CD4-positive, alpha-beta T cell treated with Interleukin-4 for 1 hour (primary cell): ENCODE measurements at regions not wholly inside any gene's neighbourhood (a gene's known extent, or its start where the extent isn't known, plus 50 kb on each side); places are given as distances from the start of the nearest gene placed in this dataset.

Source experiments
- DNase-seq, 2 donors: peaks; one replicate each; pipeline ENCODE4 v3.0.0-alpha.2; 2020 to 2022

GRCh38 chr10:130404476-130405055 is 268.4 kb downstream of the GLRX3 start:
- no peak for DNase-seq

- DNase-seq = no peak
These were observed 270.9 kb downstream of the GLRX3 start for GRCh38 chr10:130407052-130407451.

GRCh38 chr10:130409331-130409730 is 273.1 kb downstream of the GLRX3 start:
- DNase-seq = no peak

GRCh38 chr10:130409931-130410330 is 273.7 kb downstream of the GLRX3 start:
- no peak for DNase-seq

GRCh38 chr10:130411496-130412085 is 275.4 kb downstream of the GLRX3 start:
- no peak for DNase-seq

GRCh38 chr10:130412317-130412716 is 276.1 kb downstream of the GLRX3 start:
- no peak for DNase-seq

- DNase-seq = no peak
These were observed 280.4 kb downstream of the GLRX3 start for GRCh38 chr10:130416334-130417150.

- no peak for DNase-seq
These were observed 282.5 kb downstream of the GLRX3 start for GRCh38 chr10:130418731-130419130.

GRCh38 chr10:130421909-130422308 is 285.7 kb downstream of the GLRX3 start:
- DNase-seq = no peak

- no peak for DNase-seq
These were observed 286.5 kb downstream of the GLRX3 start for GRCh38 chr10:130422366-130423324.

- no peak for DNase-seq
These were observed 287.5 kb downstream of the GLRX3 start for GRCh38 chr10:130423455-130424305.

- DNase-seq = no peak
These were observed 288.2 kb downstream of the GLRX3 start for GRCh38 chr10:130424418-130424817.

GRCh38 chr10:130425169-130425568 is 289.0 kb downstream of the GLRX3 start:
- DNase-seq = no peak

- DNase-seq = no peak
These were observed 289.8 kb downstream of the GLRX3 start for GRCh38 chr10:130425881-130426435.

- no peak for DNase-seq
These were observed 291.1 kb downstream of the GLRX3 start for GRCh38 chr10:130427216-130427722.

GRCh38 chr10:130428936-130429335 is 292.7 kb downstream of the GLRX3 start:
- DNase-seq = no peak

- no peak for DNase-seq
These were observed 293.6 kb downstream of the GLRX3 start for GRCh38 chr10:130429809-130430208.

GRCh38 chr10:130430291-130430690 is 294.1 kb downstream of the GLRX3 start:
- no peak for DNase-seq

- DNase-seq = no peak
These were observed 294.9 kb downstream of the GLRX3 start for GRCh38 chr10:130430852-130431704.

GRCh38 chr10:130432271-130432670 is 296.1 kb downstream of the GLRX3 start:
- DNase-seq = no peak
